OCI-LY3 (cell line): ENCODE measurements at regions not wholly inside any gene's neighbourhood (a gene's known extent, or its start where the extent isn't known, plus 50 kb on each side); places are given as distances from the start of the nearest gene placed in this dataset.

ENCODE experiments used
- CTCF ChIP-seq: fragments of 200-600, 300-600 bp; sonication (generic); IDR thresholded peaks from 2 replicates; pipeline ENCODE4 v1.5.1; 2014; ENCODE audit warnings: antibody characterized with exemption, low read length, low read depth
- EZH2phosphoT487 ChIP-seq: fragments of 200-600 bp; shearing (Covaris generic); IDR thresholded peaks from 2 replicates; pipeline ENCODE4 v1.6.1; 2018; ENCODE audit warnings: antibody characterized with exemption, mixed run types, low read depth

GRCh38 chr22:49021926-49022815 is 805.5 kb downstream of the BRD1 start:
- TF ChIP-seq CTCF (no peak), EZH2phosphoT487 (no peak)
